Liver (tissue), 8 donors: ENCODE measurements at regions not wholly inside any gene's neighbourhood (a gene's known extent, or its start where the extent isn't known, plus 50 kb on each side); places are given as distances from the start of the nearest gene placed in this dataset.
A peak's percentile ranks its signal among the peaks of the same experiment; 100 is the strongest.

ENCODE experiments used
- DNase-seq: peaks from one replicate; pipeline ENCODE4 v3.0.0-alpha.2; 2017; ENCODE audit warnings: low spot score
- H3K27ac ChIP-seq, 2 donors: one replicate each; pipeline ENCODE4 v1.7.0; 2013; ENCODE audit warnings: inconsistent platforms in 2 of 2, low read length in 2 of 2, control low read depth in 1 of 2, low read depth in 1 of 2, mild to moderate bottlenecking in 1 of 2
- H3K27me3 ChIP-seq, 4 donors: one replicate each; pipeline versions ENCODE4 v1.6.1 to v1.7.0; 2013; ENCODE audit warnings: low read length in 3 of 4, inconsistent platforms in 1 of 4, mild to moderate bottlenecking in 1 of 4, moderate library complexity in 1 of 4; ENCODE audit not compliant: control insufficient read depth in 4 of 4, insufficient read depth in 4 of 4
- H3K36me3 ChIP-seq, 4 donors: one replicate each; pipeline versions ENCODE4 v1.6.1 to v1.7.0; 2013; ENCODE audit warnings: low read length in 3 of 4, mild to moderate bottlenecking in 3 of 4, low read depth in 1 of 4, moderate library complexity in 1 of 4; ENCODE audit not compliant: control insufficient read depth in 4 of 4, insufficient read depth in 3 of 4
- H3K4me1 ChIP-seq, 4 donors: one replicate each; pipeline versions ENCODE4 v1.6.1 to v1.7.0; 2013; ENCODE audit warnings: low read length in 3 of 4, mild to moderate bottlenecking in 3 of 4, moderate library complexity in 1 of 4; ENCODE audit not compliant: control insufficient read depth in 4 of 4, insufficient read depth in 4 of 4
- H3K4me3 ChIP-seq, 3 donors: one replicate each; pipeline versions ENCODE4 v1.6.1 to v1.7.0; 2013; ENCODE audit warnings: low read length in 3 of 3, control low read depth in 1 of 3, low read depth in 1 of 3, mild to moderate bottlenecking in 1 of 3
- H3K9ac ChIP-seq, 2 donors: one replicate each; pipeline ENCODE4 v1.7.0; 2013; ENCODE audit warnings: low read length in 2 of 2, mild to moderate bottlenecking in 2 of 2, moderate library complexity in 2 of 2, control low read depth in 1 of 2, low read depth in 1 of 2
- H3K9me3 ChIP-seq, 4 donors: one replicate each; pipeline versions ENCODE4 v1.6.1 to v1.7.0; 2013; ENCODE audit warnings: low read length in 3 of 4; ENCODE audit not compliant: control insufficient read depth in 4 of 4
- ATF3 ChIP-seq: IDR thresholded peaks from 2 replicates; pipeline ENCODE4 v1.6.1; 2016; ENCODE audit warnings: antibody characterized with exemption
- CTCF ChIP-seq: fragments of 150-350 bp; IDR thresholded peaks from 2 replicates; pipeline ENCODE4 v1.5.1; 2017; ENCODE audit warnings: improper control_type of control experiment, low read depth, low read length; ENCODE audit not compliant: missing input control
- EGR1 ChIP-seq, 2 donors: IDR thresholded peaks; 2 replicates each; pipeline ENCODE4 v1.6.1; 2016 to 2018; ENCODE audit warnings: antibody characterized with exemption in 2 of 2, low read depth in 2 of 2
- FOXA1 ChIP-seq: IDR thresholded peaks from 2 replicates; pipeline ENCODE4 v1.6.1; 2016; ENCODE audit warnings: antibody characterized with exemption
- FOXA2 ChIP-seq: IDR thresholded peaks from 2 replicates; pipeline ENCODE4 v1.6.1; 2016; ENCODE audit warnings: antibody characterized with exemption
- GABPA ChIP-seq, 2 donors: IDR thresholded peaks in 1 of 2; conservative IDR thresholded peaks in 1 of 2; 2 replicates each; pipeline ENCODE4 v1.6.1; 2016; ENCODE audit warnings: antibody characterized with exemption in 2 of 2, mild to moderate bottlenecking in 1 of 2, moderate library complexity in 1 of 2
- HNF4A ChIP-seq, 2 donors: conservative IDR thresholded peaks; 2 replicates each; pipeline ENCODE4 v1.6.1; 2016; ENCODE audit warnings: antibody characterized with exemption in 2 of 2, mild to moderate bottlenecking in 2 of 2
- HNF4G ChIP-seq: IDR thresholded peaks from 2 replicates; pipeline ENCODE4 v1.6.1; 2016; ENCODE audit warnings: antibody characterized with exemption
- JUND ChIP-seq, 2 donors: IDR thresholded peaks; 2 replicates each; pipeline ENCODE4 v1.6.1; 2016; ENCODE audit warnings: antibody characterized with exemption in 2 of 2
- MAX ChIP-seq: IDR thresholded peaks from 2 replicates; pipeline ENCODE4 v1.6.1; 2016; ENCODE audit warnings: antibody characterized with exemption
- NR2F2 ChIP-seq: IDR thresholded peaks from 2 replicates; pipeline ENCODE4 v1.6.1; 2016; ENCODE audit warnings: antibody characterized with exemption
- RAD21 ChIP-seq, 2 donors: IDR thresholded peaks; 2 replicates each; pipeline ENCODE4 v1.6.1; 2016; ENCODE audit warnings: antibody characterized with exemption in 2 of 2, mild to moderate bottlenecking in 2 of 2
- REST ChIP-seq: IDR thresholded peaks from 2 replicates; pipeline ENCODE4 v1.6.1; 2016; ENCODE audit warnings: antibody characterized with exemption, mild to moderate bottlenecking
- RXRA ChIP-seq, 2 donors: IDR thresholded peaks; 2 replicates each; pipeline ENCODE4 v1.6.1; 2017 to 2018; ENCODE audit warnings: antibody characterized with exemption in 2 of 2, mild to moderate bottlenecking in 1 of 2
- SP1 ChIP-seq: IDR thresholded peaks from 2 replicates; pipeline ENCODE4 v1.6.1; 2018; ENCODE audit warnings: antibody characterized with exemption, mild to moderate bottlenecking
- TAF1 ChIP-seq: conservative IDR thresholded peaks from 2 replicates; pipeline ENCODE4 v1.6.1; 2016; ENCODE audit warnings: antibody characterized with exemption, mild to moderate bottlenecking
- YY1 ChIP-seq: IDR thresholded peaks from 2 replicates; pipeline ENCODE4 v1.6.1; 2016; ENCODE audit warnings: antibody characterized with exemption, mild to moderate bottlenecking
- ZBTB33 ChIP-seq: IDR thresholded peaks from 2 replicates; pipeline ENCODE4 v1.6.1; 2016; ENCODE audit warnings: antibody characterized with exemption
- WGBS: extraction: QIAGEN DNeasy Blood & Tissue Kit; methylation state at CpG from one replicate; pipeline ENCODE4 v1.1.7; 2013; 5-methylcytosine and 5-hydroxymethylcytosine counted together
- donor health status: healthy.
- donor health status: healthy.
- donor health status: healthy.
- donor health status: healthy.
- donor health status: healthy.

GRCh38 chr6:44696686-44697085, 309.2 kb downstream of the CDC5L start:
- DNase-seq, result peak; percentile 28
- 93% methylated on average over 6 of the region's 6 CpGs for WGBS
- Histone ChIP-seq H3K27ac (no peak overlapping the region), H3K4me3 (no peak overlapping the region), H3K9me3 (no peaks in the 10 kb centered on the region), H3K36me3 (peaks cover 0 to 2% (median 0%) of the 10 kb centered on the region in 4 donors), H3K27me3 (no peaks in the 10 kb centered on the region), H3K9ac (no peak overlapping the region), H3K4me1 (no peaks in the 10 kb centered on the region)
- TF ChIP-seq MAX (no peak), ATF3 (no peak), EGR1 (IDR thresholded peaks at IDR 0.05; ENCODE audit: low read depth in 2 of 2) (no peak), ZBTB33 (no peak), TAF1 (no peak), CTCF (no peak), RXRA (IDR thresholded peaks at IDR 0.05) (no peak), FOXA2 (no peak), JUND (IDR thresholded peaks at IDR 0.05) (no peak), NR2F2 (no peak), GABPA (IDR thresholded peaks at IDR 0.05 in 1 of 2, conservative IDR thresholded peaks at IDR 0.05 in 1 of 2) (no peak), REST (no peak), HNF4G (no peak), YY1 (no peak), SP1 (no peak), HNF4A (conservative IDR thresholded peaks at IDR 0.05) (no peak), FOXA1 (no peak), RAD21 (IDR thresholded peaks at IDR 0.05) (no peak)
